ENCODE measurements at regions not wholly inside any gene's neighbourhood (a gene's known extent, or its start where the extent isn't known, plus 50 kb on each side); places are given as distances from the start of the nearest gene placed in this dataset.
A peak's percentile ranks its signal among the peaks of the same experiment; 100 is the strongest.
"Not testable (repeated sequence)": the region's sequence is repeated elsewhere in the genome, so short reads cannot be mapped to it uniquely, and the experiment has no call there.

DNA sequence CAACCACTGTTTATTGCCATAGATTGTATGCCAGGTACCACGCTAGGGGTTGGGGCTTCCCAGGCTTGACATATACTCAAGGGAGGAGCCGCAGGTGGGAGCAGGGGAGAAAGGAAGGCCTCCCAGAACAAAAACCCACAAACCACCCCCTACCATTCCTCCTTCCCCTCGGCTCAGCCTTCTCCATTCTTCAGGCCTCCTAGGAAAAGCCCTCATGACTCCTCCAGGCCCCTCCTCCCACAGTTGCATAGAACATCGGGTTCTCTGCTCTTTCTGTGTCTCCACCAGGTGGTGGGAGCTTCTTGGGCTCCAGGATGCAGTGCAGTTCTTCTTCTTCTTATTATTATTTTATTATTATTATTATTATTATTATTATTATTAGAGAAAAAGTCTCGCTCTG, 80.3 kb downstream of the ZFP36L2 start:
- DNase-seq (ENCODE audit: low spot score): no peak

DNA sequence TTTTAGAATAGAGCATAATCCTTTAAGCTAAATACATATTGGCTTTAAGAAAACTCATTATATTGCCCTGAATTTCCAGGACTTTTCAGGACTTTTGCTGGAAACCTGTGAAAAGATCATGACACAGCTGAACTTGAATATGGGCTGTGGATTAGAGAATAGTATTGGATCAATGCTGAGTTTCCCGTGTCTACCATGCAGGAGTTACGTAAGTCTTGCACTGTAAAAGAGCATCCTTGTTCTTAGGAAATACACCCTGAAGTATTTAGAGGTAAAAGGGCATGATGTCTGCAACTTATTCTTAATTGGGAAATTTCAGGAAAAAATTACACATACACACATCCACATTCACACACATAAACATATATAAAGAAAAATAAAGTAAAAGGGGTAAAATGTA, 82.1 kb downstream of the ZFP36L2 start:
- no peak for DNase-seq (ENCODE audit: low spot score)

- no peak for DNase-seq (ENCODE audit: low spot score)
Observed at GRCh38 chr2:43143756-43144155, 82.7 kb downstream of the ZFP36L2 start.

DNA sequence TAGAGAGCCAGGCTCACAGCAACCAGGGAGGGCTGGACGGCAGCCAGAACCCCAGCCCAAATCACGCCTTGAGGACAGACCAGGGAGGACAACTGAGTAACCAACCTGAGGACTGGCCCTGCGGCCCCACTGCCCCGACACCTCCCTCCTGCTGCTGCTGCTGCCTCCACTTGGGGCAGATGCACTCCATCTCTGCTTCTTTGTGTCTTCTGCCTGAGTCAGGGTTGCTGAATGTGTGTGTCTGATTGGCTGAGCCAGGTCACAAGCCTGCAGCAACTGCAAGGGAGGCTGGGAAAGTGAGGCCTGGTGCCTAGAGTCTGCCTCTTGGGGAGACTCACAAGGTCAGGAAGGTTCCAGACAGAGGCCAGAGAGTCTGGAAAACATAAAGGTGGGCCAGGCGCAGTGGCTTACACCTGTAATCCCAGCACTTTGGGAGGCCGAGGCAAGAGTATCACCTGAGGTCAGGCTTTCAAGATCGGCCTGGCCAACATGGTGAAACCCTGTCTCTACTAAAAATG, 83.4 kb downstream of the ZFP36L2 start:
- no peak for DNase-seq (ENCODE audit: low spot score)

- DNase-seq (ENCODE audit: low spot score): not testable (repeated sequence)
Observed at GRCh38 chr2:43141636-43142151, 84.7 kb downstream of the ZFP36L2 start.

GRCh38 chr2:43139996-43140621, 86.3 kb downstream of the ZFP36L2 start:
- DNase-seq (ENCODE audit: low spot score): no peak

- no peak for DNase-seq (ENCODE audit: low spot score)
Observed at GRCh38 chr2:43139501-43139900, 86.9 kb downstream of the ZFP36L2 start.

- no peak for DNase-seq (ENCODE audit: low spot score)
Observed at GRCh38 chr2:43138441-43138840, 88.0 kb downstream of the ZFP36L2 start.

- no peak for DNase-seq (ENCODE audit: low spot score)
Observed at GRCh38 chr2:43136876-43137275, 89.5 kb downstream of the ZFP36L2 start.

- DNase-seq (ENCODE audit: low spot score): no peak
Observed at GRCh38 chr2:43136011-43136799, 90.2 kb downstream of the ZFP36L2 start.

DNA sequence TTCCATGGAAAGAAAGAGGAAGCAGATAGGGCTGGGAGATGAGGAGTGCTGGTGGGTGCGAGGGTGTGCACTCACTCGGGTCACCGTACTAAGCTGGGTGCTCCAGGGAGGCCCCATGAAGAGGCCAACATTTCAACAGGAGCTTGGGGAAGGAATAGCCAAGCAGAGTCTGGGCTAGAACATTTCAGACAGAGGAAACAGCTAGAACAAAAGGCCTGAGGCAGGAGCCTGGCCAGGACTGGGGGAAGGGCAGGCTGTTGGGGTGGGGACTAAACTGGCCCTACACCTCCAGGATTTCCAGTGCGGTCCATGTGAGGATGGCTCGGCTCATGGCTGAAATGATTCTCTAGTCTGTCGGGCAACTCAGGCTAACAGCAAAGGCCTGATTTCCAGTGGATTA, 90.8 kb downstream of the ZFP36L2 start:
- no peak for DNase-seq (ENCODE audit: low spot score)

DNA sequence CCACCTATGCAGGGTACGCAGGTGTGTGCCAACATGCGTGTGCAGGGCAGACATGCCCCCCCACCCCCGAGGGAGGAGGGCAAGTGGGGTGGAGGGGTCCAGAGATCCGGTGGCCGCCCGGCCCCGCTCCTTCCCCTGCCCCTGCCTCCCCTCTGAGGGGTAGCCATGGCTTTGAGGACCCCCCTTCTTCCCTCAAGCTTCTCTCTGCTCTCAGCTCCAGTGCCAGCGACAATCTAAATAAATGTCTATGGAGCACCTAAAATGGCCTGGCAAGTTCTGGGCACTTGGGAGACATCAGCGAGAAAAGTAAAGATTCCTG, 91.9 kb downstream of the ZFP36L2 start:
- DNase-seq (ENCODE audit: low spot score): no peak

GRCh38 chr2:43133708-43134570, 92.5 kb downstream of the ZFP36L2 start:
- DNase-seq (ENCODE audit: low spot score): no peak

- DNase-seq (ENCODE audit: low spot score): no peak
Observed at GRCh38 chr2:43133336-43133707, 93.1 kb downstream of the ZFP36L2 start.

GRCh38 chr2:43132683-43133301, 93.6 kb downstream of the ZFP36L2 start:
- no peak for DNase-seq (ENCODE audit: low spot score)

DNA sequence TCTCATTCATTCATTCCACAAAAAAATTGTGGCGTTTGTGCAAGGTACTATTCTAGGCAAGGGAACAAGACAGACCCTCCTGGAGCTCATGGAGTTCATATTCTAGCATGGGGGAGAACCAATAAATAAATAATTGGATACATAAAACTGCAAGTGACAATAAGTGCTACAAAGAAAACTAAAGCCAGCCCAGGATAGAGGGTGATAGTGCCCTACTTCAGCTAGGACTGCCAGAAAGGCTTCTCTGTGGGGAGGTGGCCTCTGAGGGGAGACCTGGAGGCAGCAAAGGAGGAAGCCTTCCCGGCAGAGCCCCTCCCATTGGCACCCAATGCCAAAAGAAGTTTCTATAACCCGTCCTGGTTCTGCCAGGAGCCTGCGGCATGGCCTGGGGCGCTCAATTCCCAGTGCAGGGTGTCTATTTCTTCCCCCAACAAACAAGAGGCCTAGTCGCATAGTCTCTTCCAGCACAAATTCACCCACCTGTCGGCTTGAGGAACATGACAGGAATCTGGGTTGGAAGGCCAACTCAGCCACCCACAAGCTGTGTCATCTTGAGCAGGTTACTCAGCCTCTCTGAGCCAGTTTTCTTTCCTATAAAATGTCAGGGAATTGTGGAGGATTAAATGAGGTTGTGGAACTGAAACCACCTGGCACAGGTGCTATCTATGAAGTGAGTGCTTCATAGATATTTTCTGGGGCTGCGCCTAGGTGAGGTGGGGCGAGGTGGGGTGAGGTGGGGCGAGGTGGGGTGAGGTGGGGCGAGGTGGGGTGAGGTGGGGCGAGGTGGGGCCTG, 94.3 kb downstream of the ZFP36L2 start:
- DNase-seq (ENCODE audit: low spot score): no peak

DNA sequence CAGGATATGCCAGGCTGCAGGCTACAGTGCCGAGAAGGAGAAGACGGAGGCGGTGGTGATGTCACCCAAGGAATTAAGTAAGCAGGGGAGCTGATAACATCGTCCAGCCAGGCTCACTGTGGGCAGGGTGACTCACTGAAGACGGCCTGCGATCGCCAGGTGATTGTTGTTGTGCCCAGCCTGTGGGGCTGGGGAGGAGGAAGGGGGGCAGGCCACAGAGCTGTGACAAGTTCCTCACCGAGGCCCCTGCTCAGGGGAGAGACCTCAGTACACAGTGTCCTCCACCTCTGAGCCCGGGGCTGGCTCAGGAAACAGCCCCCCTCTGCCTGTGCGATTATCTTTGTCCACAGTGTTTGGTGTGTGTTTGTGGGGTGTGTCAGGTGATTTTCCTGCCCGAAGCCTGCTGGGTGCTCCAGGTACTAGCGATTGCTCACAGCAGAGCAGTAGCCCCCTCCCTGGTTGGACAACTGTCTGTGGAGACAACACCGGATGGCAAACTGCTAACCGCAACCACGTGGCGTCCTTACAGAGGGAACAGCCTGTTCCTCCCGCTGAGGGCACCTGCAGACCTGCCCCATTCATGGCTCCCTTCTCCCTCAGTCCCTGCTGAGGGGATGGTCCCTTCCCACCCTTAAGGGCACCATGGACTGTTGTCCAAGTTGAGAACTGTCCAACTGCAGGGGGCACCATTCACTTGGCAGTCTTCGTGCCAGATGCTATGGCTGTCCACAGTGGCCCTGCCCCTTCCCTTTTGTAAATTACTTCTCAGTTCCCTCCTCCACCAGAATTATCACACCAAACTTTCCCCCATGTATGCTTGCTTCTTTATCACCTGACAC, 95.1 kb downstream of the ZFP36L2 start:
- peak; percentile 90 for DNase-seq (ENCODE audit: low spot score)

DNA sequence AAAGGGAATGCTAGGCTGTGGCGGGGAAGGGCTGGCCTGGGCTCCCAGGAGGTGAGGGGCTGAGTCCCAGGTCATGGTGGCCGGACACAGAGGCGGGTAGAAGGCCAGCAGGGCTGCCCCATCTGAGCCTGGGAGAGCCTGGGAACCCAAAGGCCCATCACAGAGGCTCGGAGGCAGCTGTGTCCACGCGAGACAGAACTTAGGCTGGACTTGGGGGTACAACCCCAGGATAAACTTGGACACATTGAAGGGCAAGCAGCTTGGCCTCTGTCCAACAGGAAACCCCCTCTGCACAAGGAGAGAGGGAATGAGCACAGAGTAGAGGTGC, 95.9 kb downstream of the ZFP36L2 start:
- DNase-seq (ENCODE audit: low spot score): no peak

DNA sequence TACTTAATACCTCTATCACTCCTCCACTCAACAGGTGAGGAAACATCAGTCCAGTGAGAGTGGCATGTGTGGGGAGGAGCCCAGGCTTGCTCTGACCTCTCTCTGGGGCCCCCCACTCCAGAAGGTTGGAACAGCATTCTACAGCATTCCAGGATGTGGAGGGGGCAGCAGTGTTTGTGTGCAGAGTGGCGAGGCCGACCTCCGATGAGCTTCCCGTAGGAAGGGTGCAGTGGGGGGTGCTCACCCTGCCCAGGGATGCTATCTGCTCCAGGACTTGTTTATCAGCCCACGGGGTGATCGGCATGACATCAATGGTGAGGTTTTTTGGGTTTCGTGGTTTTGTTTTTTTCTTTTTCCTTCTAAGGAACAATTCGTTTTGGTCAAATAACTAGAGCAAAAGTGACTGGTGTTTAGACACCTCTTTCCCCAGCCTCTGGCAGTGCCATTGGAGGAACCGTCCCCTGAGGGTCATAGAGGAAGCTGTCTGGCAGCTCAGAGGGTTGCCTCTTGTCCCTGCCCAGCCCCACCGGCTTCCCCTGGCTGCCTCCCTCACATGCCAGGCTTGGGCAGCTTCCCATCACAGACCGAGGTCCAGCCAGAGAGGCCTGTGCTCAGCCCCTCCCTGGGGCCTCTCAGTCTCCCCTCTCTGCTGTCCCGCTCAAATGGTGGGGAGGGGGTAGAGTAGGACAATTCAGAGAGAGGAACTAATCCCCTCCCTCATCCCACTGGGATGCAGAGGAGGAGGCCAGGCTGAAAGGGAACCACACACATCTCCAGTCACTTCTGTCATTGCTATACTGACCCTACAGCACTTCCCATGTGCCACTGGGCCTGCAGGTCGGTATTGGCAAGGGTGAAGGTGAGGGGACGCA, 96.5 kb downstream of the ZFP36L2 start:
- no peak for DNase-seq (ENCODE audit: low spot score)

DNA sequence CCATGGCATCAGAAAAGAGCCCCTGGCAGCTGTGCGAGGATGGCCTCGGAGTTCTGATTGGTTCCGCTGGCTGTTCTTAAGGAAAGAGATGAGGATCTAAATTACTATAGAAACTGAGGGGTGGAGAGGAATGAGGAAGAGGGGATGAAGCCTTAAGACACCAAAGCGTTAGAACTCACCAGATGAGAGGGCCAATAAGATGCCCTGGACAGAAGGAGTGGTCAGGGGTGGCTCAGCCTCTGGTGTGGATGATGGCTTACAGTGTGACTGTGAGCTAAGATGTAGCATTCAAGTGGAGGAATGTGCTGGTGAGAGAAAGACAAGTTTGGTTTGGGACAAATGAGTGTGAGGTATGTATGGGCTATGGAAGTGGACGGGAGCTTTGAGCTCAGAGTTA, 97.8 kb downstream of the ZFP36L2 start:
- DNase-seq (ENCODE audit: low spot score): no peak
